ENCODE measurements at regions not wholly inside any gene's neighbourhood (a gene's known extent, or its start where the extent isn't known, plus 50 kb on each side); places are given as distances from the start of the nearest gene placed in this dataset.

GRCh38 chr2:239831001-239831731 is 194.0 kb downstream of the NDUFA10 start (continued):
- TF ChIP-seq ZNF462 (CRISPR knock-in tag; IDR thresholded peaks at IDR 0.05) (no peak), ZNF114 (CRISPR knock-in tag; IDR thresholded peaks at IDR 0.05) (no peak)

GRCh38 chr2:239830121-239831000 is 194.8 kb downstream of the NDUFA10 start:
- Mint-ChIP-seq H3K36me3 (ENCODE audit: low read depth) (no peaks in the 10 kb centered on the region), H3K27me3 (ENCODE audit: insufficient read depth, low read depth, poor library complexity) (peaks cover 5% of the 10 kb centered on the region), H3K4me1 (peaks cover 17% of the 10 kb centered on the region), H3K27ac (no peak overlapping the region), H3K4me3 (no peak overlapping the region), H3K9me3 (peaks cover 22% of the 10 kb centered on the region)
- H3K27me3 ChIP-seq (ENCODE audit: insufficient read depth), result no peaks in the 10 kb centered on the region
- no peak overlapping the region for H3K27ac ChIP-seq (ENCODE audit: low read depth)
- ATAC-seq (no peak), DNase-seq (ENCODE audit: low spot score) (no peak)
- no peaks in the 10 kb centered on the region; the same call in 1 of the 2 replicates for H4K20me1 ChIP-seq (replicated peaks; ENCODE audit: insufficient read depth)
- H3K4me1 ChIP-seq (ENCODE audit: insufficient read depth), result peaks cover 4% of the 10 kb centered on the region; the same call in 1 of the 2 replicates
- no peak overlapping the region for H3K4me2 ChIP-seq
- no peaks in the 10 kb centered on the region for H3F3A ChIP-seq (replicated peaks; ENCODE audit: low read depth)
- H3K9me2 ChIP-seq (ENCODE audit: insufficient read depth), result no peaks in the 10 kb centered on the region
- no peak overlapping the region for H3K4me3 ChIP-seq
- no peak overlapping the region for H2AFZ ChIP-seq
- H3K36me3 ChIP-seq (ENCODE audit: insufficient read depth), result no peaks in the 10 kb centered on the region
- no peaks in the 10 kb centered on the region for H3K79me2 ChIP-seq (replicated peaks; ENCODE audit: insufficient read depth)
- TF ChIP-seq ETS1 (IDR thresholded peaks at IDR 0.05), result no peak
- TF ChIP-seq JUNB (IDR thresholded peaks at IDR 0.05; ENCODE audit: unreplicated experiment), result no peak
- no peak for TF ChIP-seq EZH2phosphoT487 (IDR thresholded peaks at IDR 0.05; ENCODE audit: unreplicated experiment)
- no peak for TF ChIP-seq CTCF (conservative IDR thresholded peaks at IDR 0.05; ENCODE audit: low read depth in 2 of 2)
- TF ChIP-seq CREB1 (CRISPR knock-in tag; IDR thresholded peaks at IDR 0.05; ENCODE audit: low read depth), result no peak
- TF ChIP-seq STAT1 (IDR thresholded peaks at IDR 0.05; ENCODE audit: unreplicated experiment), result no peak
